ENCODE measurements at regions not wholly inside any gene's neighbourhood (a gene's known extent, or its start where the extent isn't known, plus 50 kb on each side); places are given as distances from the start of the nearest gene placed in this dataset.

DNA sequence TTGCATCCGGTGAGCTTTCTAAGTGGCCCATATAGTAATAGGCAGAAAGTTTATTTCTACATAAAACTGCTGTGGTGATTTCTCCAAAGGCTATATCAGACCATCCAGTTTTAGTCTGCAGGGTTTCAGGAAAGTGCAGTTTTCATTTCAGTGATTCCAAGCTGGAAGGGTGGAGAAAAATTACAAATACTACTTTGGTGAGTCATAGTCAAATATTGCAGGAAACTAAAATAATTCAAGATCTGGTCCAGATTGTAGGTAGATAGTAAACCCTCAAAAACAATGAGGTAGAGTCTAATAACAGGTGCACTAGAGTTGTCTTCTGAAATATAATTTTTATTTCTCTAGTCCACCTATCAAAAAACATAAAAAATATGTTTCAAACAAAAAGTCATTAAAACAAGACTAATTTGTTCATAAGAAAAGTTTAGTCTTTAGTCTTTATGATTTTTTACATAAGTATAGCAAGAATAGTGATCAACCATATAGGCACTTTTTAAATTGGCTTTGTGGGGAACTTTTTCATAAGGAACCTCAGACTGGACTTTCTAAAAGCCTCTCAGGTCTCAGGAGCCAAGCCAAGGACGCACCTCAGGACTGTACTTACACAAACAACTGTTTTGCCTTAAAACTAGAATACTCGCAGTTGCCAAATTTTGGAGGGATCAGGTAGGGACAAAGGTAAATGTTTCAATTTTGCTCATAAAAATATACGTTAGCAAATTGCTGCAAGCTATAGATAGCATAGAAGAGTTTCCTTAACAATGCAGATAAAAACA is 101.8 kb upstream of the TLR3 start:
- H3K9me3 ChIP-seq (ENCODE audit: control insufficient read depth, low read depth, low read length) = peaks cover 4% of the 10 kb centered on the region
- no peak overlapping the region for H3K27ac ChIP-seq (ENCODE audit: low read length)
- no peak overlapping the region for H3K4me3 ChIP-seq (ENCODE audit: low read length)
- H3K27me3 ChIP-seq (ENCODE audit: control insufficient read depth, insufficient read depth, low read length) = no peaks in the 10 kb centered on the region
- no peaks in the 10 kb centered on the region for H3K4me1 ChIP-seq (ENCODE audit: control insufficient read depth, insufficient read depth, low read length)
- no peak for DNase-seq
- no peaks in the 10 kb centered on the region for H3K36me3 ChIP-seq (ENCODE audit: control insufficient read depth, insufficient read depth, low read length)
- WGBS (ENCODE audit: insufficient coverage, low lambda C conversion rate) = no CpG with 5 or more reads among the region's 4 CpGs

DNA sequence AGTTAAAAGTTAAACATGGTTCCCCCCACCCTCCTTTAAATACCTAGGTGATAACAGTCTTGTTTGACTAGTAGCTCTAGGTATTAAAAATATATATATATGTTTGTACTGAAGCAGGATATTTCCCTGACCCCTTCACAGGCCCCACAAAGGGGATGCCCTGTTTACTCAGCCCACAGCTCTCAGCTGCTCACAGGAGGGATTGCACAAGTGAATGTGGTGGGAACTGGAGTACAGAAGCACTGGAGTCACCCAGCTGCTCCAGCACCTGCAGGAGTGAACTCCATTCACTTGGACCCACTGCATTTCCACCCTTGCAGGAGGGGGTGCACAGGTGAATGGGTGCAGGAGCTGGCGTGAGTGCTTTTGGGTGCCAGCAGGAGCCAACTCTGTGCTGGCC is 99.3 kb upstream of the TLR3 start:
- Histone ChIP-seq H3K9me3 (ENCODE audit: control insufficient read depth, low read depth, low read length) (peaks cover 4% of the 10 kb centered on the region), H3K4me1 (ENCODE audit: control insufficient read depth, insufficient read depth, low read length) (no peaks in the 10 kb centered on the region), H3K4me3 (ENCODE audit: low read length) (no peak overlapping the region), H3K27me3 (ENCODE audit: control insufficient read depth, insufficient read depth, low read length) (no peaks in the 10 kb centered on the region), H3K27ac (ENCODE audit: low read length) (no peak overlapping the region), H3K36me3 (ENCODE audit: control insufficient read depth, insufficient read depth, low read length) (no peaks in the 10 kb centered on the region)
- WGBS (ENCODE audit: insufficient coverage, low lambda C conversion rate) = no CpG with 5 or more reads among the region's 1 CpG
- DNase-seq = no peak

DNA sequence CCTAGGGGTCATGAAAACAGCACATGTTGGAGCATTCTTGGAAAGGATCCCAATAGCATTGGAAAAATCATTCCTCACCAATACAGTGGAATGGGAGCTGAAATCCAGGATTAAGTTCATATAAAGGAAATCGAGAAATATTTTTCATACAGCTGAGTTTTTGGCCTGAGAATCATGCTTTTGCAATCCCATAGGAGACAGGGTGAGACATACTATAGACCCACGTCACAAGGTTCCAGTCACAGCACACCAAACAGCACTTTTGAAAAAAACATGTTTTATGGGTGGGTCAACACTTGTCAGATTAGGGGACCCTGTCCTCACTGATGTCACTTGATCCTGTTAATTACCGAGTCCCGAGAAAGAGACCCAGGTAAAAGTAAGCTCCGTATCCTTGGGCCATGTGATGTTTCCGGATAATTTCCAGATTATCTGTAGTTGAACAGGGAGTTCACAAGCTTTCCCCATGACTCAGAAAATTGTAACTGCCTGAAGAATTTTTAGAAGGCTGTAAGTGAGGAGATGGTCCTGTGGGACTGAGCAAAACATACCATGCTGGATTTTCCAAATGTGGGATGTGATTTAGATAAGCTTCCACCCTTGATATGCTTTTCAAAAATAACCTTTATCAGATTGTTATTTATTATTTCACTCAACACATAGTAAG is 80.9 kb upstream of the TLR3 start:
- H3K4me1 ChIP-seq (ENCODE audit: control insufficient read depth, insufficient read depth, low read length) = no peaks in the 10 kb centered on the region

DNA sequence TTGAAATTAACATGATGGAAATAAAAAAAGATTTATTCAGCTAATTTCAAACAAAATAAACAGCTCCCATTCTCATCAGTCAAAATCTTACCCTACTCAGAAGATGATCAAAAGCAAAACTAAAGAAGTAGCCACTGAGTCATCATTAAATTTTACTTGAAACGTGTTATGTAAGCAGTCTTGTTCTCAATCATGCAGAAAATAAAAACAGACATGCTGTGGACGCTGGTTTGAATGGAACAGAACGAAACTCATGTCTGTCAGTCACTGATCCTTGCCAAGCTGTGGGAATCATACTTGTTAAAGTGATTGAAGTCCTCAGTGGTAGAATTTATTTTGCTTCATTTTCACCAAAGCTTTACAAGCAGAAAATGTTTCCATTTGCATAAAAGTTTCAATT is 77.2 kb upstream of the TLR3 start:
- Histone ChIP-seq H3K4me3 (ENCODE audit: low read length) (no peak overlapping the region), H3K4me1 (ENCODE audit: control insufficient read depth, insufficient read depth, low read length) (no peaks in the 10 kb centered on the region), H3K27ac (ENCODE audit: low read length) (no peak overlapping the region), H3K27me3 (ENCODE audit: control insufficient read depth, insufficient read depth, low read length) (no peaks in the 10 kb centered on the region), H3K36me3 (ENCODE audit: control insufficient read depth, insufficient read depth, low read length) (no peaks in the 10 kb centered on the region), H3K9me3 (ENCODE audit: control insufficient read depth, low read depth, low read length) (no peaks in the 10 kb centered on the region)
- DNase-seq = no peak
- WGBS (ENCODE audit: insufficient coverage, low lambda C conversion rate) = no CpG with 5 or more reads among the region's 3 CpGs

More for the DNA sequence above, 80.9 kb upstream of the TLR3 start:
- Histone ChIP-seq H3K27ac (ENCODE audit: low read length) (no peak overlapping the region), H3K27me3 (ENCODE audit: control insufficient read depth, insufficient read depth, low read length) (no peaks in the 10 kb centered on the region), H3K36me3 (ENCODE audit: control insufficient read depth, insufficient read depth, low read length) (no peaks in the 10 kb centered on the region), H3K9me3 (ENCODE audit: control insufficient read depth, low read depth, low read length) (peaks cover 8% of the 10 kb centered on the region), H3K4me3 (ENCODE audit: low read length) (no peak overlapping the region)
- 83% methylated on average over 1 of the region's 6 CpGs for WGBS (ENCODE audit: insufficient coverage, low lambda C conversion rate)
- DNase-seq = no peak

DNA sequence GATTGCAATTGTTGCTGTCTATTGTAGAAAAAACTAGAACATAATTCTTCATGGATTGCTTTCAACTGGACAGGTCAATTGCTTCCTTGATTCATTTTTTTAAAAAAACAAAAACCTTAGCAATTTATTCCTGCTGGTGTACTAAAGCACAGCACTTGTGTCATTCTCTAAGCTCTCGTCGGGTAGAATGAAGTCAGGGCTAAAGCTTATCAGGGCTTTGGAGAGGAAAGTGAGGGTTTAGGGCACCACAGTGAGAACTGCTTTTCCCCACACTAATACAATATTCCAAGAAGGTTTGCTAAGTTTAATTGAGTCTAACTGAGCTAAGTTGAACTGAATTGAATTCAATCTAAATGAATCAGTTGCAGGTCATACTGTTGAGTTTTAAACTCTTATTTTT is 76.4 kb upstream of the TLR3 start:
- no peaks in the 10 kb centered on the region for H3K36me3 ChIP-seq (ENCODE audit: control insufficient read depth, insufficient read depth, low read length)
- no CpG with 5 or more reads among the region's 2 CpGs for WGBS (ENCODE audit: insufficient coverage, low lambda C conversion rate)
- no peaks in the 10 kb centered on the region for H3K27me3 ChIP-seq (ENCODE audit: control insufficient read depth, insufficient read depth, low read length)
- no peaks in the 10 kb centered on the region for H3K4me1 ChIP-seq (ENCODE audit: control insufficient read depth, insufficient read depth, low read length)
- no peaks in the 10 kb centered on the region for H3K9me3 ChIP-seq (ENCODE audit: control insufficient read depth, low read depth, low read length)
- no peak overlapping the region for H3K4me3 ChIP-seq (ENCODE audit: low read length)
- DNase-seq = no peak
- no peak overlapping the region for H3K27ac ChIP-seq (ENCODE audit: low read length)

DNA sequence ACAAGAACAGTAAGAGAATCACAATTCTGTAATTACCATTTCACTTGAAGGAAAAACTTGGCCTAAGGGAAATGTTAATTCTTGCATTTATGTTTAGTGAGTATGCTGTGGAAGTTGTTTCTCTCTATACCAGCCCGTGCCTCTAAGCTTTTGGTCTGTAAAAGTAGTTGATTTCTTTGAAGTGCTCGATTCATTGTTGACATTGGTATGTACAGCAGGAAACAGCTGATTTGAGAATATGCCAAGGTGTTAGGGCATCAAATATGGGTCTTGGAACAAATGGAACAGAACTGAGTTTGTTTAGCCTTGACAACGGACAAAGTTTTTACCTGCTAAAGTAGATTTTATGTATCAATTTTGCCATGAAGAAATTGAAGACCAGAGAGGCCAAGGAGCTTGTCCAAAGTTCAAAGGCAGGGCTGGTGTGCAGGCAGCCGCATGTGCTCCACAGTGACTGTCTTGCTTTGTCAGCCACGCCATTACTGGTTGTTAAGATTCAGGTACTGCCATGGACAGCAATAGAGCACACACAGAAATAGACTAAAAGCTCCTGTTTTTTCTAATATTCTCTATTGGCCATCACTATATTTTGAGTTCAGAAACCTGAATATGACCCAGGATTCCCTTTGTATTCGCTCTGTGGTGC is 75.5 kb upstream of the TLR3 start:
- Histone ChIP-seq H3K9me3 (ENCODE audit: control insufficient read depth, low read depth, low read length) (no peaks in the 10 kb centered on the region), H3K27me3 (ENCODE audit: control insufficient read depth, insufficient read depth, low read length) (no peaks in the 10 kb centered on the region), H3K4me1 (ENCODE audit: control insufficient read depth, insufficient read depth, low read length) (no peaks in the 10 kb centered on the region), H3K36me3 (ENCODE audit: control insufficient read depth, insufficient read depth, low read length) (no peaks in the 10 kb centered on the region), H3K27ac (ENCODE audit: low read length) (no peak overlapping the region), H3K4me3 (ENCODE audit: low read length) (no peak overlapping the region)
- DNase-seq = no peak
- 100% methylated on average over 1 of the region's 6 CpGs for WGBS (ENCODE audit: insufficient coverage, low lambda C conversion rate)

DNA sequence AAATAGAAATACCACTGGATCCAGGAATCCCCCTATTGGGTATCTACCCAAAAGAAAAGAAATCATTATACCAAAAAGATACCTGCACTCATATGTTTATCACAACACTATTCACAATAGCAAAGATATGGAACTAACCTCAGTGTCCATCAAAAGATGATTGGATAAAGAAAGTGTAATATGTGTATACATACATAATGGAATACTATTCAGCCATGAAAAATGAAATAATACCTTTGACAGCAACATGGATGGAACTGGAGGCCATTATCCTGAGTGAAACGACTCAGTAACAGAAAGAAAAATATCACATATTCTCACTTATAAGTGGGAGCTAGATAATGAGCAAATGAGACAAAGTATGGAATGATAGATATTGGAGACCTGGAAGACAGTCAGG is 74.2 kb upstream of the TLR3 start:
- WGBS (ENCODE audit: insufficient coverage, low lambda C conversion rate) = no CpG with 5 or more reads among the region's 1 CpG
- Histone ChIP-seq H3K27ac (ENCODE audit: low read length) (no peak overlapping the region), H3K9me3 (ENCODE audit: control insufficient read depth, low read depth, low read length) (no peaks in the 10 kb centered on the region), H3K36me3 (ENCODE audit: control insufficient read depth, insufficient read depth, low read length) (no peaks in the 10 kb centered on the region), H3K27me3 (ENCODE audit: control insufficient read depth, insufficient read depth, low read length) (no peaks in the 10 kb centered on the region), H3K4me3 (ENCODE audit: low read length) (no peak overlapping the region), H3K4me1 (ENCODE audit: control insufficient read depth, insufficient read depth, low read length) (no peaks in the 10 kb centered on the region)
- DNase-seq = no peak

DNA sequence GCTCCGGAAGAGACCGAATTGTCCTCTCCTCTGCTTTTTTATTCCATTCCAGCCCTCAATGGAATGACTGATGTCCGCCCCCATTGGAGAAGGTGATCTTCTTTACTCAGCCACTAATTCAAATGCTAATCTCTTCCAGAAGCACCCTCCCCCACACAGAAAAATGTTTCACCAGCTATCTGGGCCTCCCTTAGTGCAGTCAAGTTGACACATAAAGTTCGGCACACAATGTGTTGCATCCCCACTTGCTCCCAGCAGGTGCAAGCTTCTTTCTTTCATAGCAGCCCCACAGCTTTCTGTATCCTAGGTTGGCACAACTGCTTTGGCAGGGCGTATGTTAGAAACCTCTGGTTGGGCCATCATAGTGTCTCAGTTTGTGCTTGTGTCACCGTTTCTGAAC is 73.3 kb upstream of the TLR3 start:
- Histone ChIP-seq H3K4me3 (ENCODE audit: low read length) (no peak overlapping the region), H3K9me3 (ENCODE audit: control insufficient read depth, low read depth, low read length) (no peaks in the 10 kb centered on the region), H3K36me3 (ENCODE audit: control insufficient read depth, insufficient read depth, low read length) (no peaks in the 10 kb centered on the region), H3K27ac (ENCODE audit: low read length) (no peak overlapping the region), H3K4me1 (ENCODE audit: control insufficient read depth, insufficient read depth, low read length) (no peaks in the 10 kb centered on the region), H3K27me3 (ENCODE audit: control insufficient read depth, insufficient read depth, low read length) (no peaks in the 10 kb centered on the region)
- WGBS (ENCODE audit: insufficient coverage, low lambda C conversion rate) = no CpG with 5 or more reads among the region's 6 CpGs
- no peak for DNase-seq

DNA sequence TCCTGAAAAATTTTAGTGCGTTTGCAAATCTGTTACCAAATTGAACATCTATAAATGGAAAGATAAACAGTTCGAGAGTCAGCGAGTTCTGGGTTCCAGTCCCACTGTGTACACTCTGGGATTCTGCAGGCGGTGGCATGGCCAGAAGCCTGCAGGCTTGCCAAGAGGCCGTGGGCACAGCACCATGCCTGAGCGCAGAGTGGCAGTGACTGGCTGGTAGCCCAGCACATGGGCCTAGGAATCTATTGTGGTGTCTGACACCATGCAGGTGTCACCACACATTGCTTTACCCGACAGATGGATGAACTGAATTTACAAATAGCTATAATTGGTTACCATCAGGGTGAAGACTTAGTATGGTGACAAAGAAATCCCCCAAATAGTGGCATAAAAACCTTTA is 71.7 kb upstream of the TLR3 start:
- no peaks in the 10 kb centered on the region for H3K27me3 ChIP-seq (ENCODE audit: control insufficient read depth, insufficient read depth, low read length)
- no peaks in the 10 kb centered on the region for H3K9me3 ChIP-seq (ENCODE audit: control insufficient read depth, low read depth, low read length)
- no peak for DNase-seq
- no peak overlapping the region for H3K4me3 ChIP-seq (ENCODE audit: low read length)
- WGBS (ENCODE audit: insufficient coverage, low lambda C conversion rate) = no CpG with 5 or more reads among the region's 7 CpGs
- no peaks in the 10 kb centered on the region for H3K4me1 ChIP-seq (ENCODE audit: control insufficient read depth, insufficient read depth, low read length)
- H3K36me3 ChIP-seq (ENCODE audit: control insufficient read depth, insufficient read depth, low read length) = no peaks in the 10 kb centered on the region
- no peak overlapping the region for H3K27ac ChIP-seq (ENCODE audit: low read length)

DNA sequence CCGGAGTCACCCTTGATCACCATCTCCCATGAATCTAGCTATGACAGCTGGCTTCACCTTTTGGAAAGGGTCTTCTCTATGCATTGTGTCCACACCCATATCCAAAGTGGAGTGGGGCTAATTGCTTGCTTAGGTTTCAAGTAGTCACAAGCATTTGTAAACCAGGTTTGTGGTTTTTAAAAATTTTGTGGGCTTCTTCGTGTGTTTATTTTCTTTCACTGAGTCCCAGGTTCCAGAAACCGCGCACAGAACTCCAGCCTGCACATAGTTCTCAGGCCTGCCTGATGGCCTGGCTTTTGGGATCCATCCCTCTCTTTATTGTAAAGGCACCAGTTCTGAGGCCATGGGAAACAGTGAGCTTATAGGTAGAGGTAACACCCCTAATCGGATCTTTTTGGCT is 70.2 kb upstream of the TLR3 start:
- Histone ChIP-seq H3K9me3 (ENCODE audit: control insufficient read depth, low read depth, low read length) (no peaks in the 10 kb centered on the region), H3K27ac (ENCODE audit: low read length) (no peak overlapping the region), H3K36me3 (ENCODE audit: control insufficient read depth, insufficient read depth, low read length) (no peaks in the 10 kb centered on the region), H3K4me3 (ENCODE audit: low read length) (no peak overlapping the region), H3K4me1 (ENCODE audit: control insufficient read depth, insufficient read depth, low read length) (no peaks in the 10 kb centered on the region), H3K27me3 (ENCODE audit: control insufficient read depth, insufficient read depth, low read length) (no peaks in the 10 kb centered on the region)
- WGBS (ENCODE audit: insufficient coverage, low lambda C conversion rate) = no CpG with 5 or more reads among the region's 5 CpGs
- no peak for DNase-seq
